NB4 (cell line): ENCODE measurements at regions not wholly inside any gene's neighbourhood (a gene's known extent, or its start where the extent isn't known, plus 50 kb on each side); places are given as distances from the start of the nearest gene placed in this dataset.
"Not testable (repeated sequence)": the region's sequence is repeated elsewhere in the genome, so short reads cannot be mapped to it uniquely, and the experiment has no call there.

Experiments
- DNase-seq: peaks from one replicate; pipeline ENCODE4 v3.0.0; 2010; ENCODE audit warnings: low read depth
- H3K4me3 ChIP-seq: one replicate; pipeline ENCODE4 v1.5.1; 2011; ENCODE audit warnings: mild to moderate bottlenecking, low read depth, low read length, moderate library complexity
- MYC ChIP-seq: IDR thresholded peaks from 2 replicates; pipeline ENCODE4 v1.6.1; 2011; ENCODE audit warnings: low read depth, low read length
- POLR2A ChIP-seq: IDR thresholded peaks from 2 replicates; pipeline ENCODE4 v1.6.1; 2011; ENCODE audit warnings: mild to moderate bottlenecking; ENCODE audit not compliant: insufficient read length; ENCODE audit errors: extremely low read depth
- TF ChIP-seq, protein P1 (sequence below): IDR thresholded peaks from 2 replicates; pipeline ENCODE4 v1.6.1; 2011; ENCODE audit warnings: low read depth, low read length
- TF ChIP-seq, protein P2 (sequence below): IDR thresholded peaks from one replicate; pipeline ENCODE4 v1.5.1; 2012; ENCODE audit warnings: low read depth, low read length

DNA sequence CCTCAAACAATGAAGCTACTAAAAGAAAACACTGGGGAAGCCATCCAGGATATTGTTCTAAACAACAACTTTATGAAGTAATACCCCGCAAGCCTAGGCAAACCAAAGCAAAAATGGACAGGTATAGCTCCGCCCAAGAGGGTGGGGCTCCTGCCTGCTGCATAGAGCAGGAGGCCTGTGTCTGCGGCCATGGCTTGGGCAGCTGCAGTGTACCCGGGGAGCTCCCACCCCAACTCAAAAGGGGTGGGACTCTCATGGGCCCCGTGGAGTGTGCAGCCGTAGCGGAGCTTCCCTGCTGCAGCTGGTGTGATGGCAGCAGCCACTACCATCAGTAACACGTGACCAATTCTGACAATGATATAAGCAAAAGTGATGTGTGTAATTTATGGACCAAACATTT lies 264.2 kb upstream of the KITLG start:
- no peak for DNase-seq
- no peak overlapping the region for H3K4me3 ChIP-seq
- TF ChIP-seq, protein P1, sequence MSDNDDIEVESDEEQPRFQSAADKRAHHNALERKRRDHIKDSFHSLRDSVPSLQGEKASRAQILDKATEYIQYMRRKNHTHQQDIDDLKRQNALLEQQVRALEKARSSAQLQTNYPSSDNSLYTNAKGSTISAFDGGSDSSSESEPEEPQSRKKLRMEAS, result no peak
- TF ChIP-seq POLR2A, result no peak
- no peak for TF ChIP-seq MYC
- TF ChIP-seq, protein P2, sequence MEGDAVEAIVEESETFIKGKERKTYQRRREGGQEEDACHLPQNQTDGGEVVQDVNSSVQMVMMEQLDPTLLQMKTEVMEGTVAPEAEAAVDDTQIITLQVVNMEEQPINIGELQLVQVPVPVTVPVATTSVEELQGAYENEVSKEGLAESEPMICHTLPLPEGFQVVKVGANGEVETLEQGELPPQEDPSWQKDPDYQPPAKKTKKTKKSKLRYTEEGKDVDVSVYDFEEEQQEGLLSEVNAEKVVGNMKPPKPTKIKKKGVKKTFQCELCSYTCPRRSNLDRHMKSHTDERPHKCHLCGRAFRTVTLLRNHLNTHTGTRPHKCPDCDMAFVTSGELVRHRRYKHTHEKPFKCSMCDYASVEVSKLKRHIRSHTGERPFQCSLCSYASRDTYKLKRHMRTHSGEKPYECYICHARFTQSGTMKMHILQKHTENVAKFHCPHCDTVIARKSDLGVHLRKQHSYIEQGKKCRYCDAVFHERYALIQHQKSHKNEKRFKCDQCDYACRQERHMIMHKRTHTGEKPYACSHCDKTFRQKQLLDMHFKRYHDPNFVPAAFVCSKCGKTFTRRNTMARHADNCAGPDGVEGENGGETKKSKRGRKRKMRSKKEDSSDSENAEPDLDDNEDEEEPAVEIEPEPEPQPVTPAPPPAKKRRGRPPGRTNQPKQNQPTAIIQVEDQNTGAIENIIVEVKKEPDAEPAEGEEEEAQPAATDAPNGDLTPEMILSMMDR, result no peak

DNA sequence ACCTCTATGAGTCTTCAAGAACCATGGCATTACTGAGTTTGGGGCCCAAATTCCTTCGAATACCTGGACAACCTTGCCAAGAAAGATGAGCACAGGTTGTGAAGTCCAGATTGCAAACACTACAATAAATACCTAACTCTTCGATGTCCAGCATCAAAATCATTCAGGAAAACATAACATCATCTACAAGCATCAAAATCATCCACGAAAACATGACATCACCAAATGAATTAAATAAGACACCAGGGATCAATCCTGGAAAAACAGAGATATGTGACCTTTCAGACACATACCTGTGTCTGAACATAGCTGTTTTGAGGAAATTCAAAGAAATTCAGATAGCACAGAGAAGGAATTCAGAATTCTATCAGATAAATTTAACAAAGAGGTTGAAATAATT lies 262.0 kb upstream of the KITLG start:
- H3K4me3 ChIP-seq, result no peak overlapping the region
- DNase-seq, result no peak
- TF ChIP-seq, protein P2, result no peak
- TF ChIP-seq POLR2A (no peak), MYC (no peak)
- TF ChIP-seq, protein P1, result no peak

DNA sequence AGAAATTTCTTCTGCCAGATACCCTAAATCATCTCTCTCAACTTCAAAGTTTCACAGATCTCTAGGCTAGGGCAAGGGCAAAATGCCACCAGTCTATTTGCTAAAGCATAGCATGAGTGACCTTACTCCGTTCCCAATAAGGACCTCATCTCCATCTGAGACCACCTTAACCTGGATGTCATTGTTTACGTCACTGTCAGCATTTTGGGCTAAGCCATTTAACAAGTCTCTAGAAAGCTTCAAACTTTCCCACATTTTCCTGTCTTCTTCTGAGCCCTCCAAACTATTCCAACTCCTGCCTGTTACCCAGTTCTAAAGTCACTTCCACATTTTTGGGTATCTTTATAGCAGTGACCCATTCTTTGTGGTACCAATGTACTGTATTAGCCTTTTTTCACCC lies 259.2 kb upstream of the KITLG start:
- TF ChIP-seq POLR2A, result no peak
- TF ChIP-seq, protein P1, result no peak
- TF ChIP-seq MYC, result no peak
- TF ChIP-seq, protein P2, result no peak
- no peak for DNase-seq

DNA sequence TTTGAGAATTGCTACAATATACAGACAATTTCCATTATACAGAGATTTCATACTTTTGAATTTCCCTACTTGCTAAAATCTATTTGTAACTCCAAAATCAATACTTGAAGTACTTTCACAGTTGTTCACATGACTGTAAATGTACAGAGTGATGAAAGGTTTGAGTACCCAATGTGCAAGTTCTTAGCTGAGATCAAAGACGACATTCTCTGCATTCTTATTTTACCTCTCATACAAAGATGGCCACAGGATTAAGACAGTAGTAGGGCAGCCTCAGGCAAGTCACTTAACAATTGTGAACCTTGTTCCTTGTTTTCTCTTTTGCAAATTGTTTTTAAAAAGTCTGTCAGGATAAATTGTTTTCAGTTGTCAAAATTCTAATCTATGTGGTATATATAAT lies 255.9 kb upstream of the KITLG start:
- TF ChIP-seq POLR2A, result no peak
- TF ChIP-seq, protein P2, result no peak
- TF ChIP-seq, protein P1, result no peak
- TF ChIP-seq MYC, result no peak
- DNase-seq, result no peak
- H3K4me3 ChIP-seq, result no peak overlapping the region

More for the DNA sequence above, 259.2 kb upstream of the KITLG start:
- H3K4me3 ChIP-seq, result no peak overlapping the region

DNA sequence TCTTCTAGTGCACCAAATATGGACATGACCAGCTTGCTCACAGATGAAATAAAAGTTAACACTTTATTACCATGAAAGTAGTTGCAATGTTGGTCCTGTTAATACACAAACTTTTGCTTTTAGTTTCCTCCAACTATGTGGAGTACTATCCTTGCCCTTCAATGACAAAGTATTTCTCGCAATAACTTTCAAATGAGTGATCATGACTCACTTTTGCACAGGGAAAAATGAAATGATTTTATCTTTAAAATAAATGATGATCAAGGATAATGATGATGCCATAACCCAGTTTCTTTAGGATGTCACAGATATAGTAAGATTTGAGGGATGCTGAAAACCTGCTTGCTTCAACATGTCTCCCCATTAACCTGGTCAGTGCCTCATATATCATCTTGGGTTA lies 254.0 kb upstream of the KITLG start:
- no peak for TF ChIP-seq POLR2A
- TF ChIP-seq, protein P1, result no peak
- TF ChIP-seq, protein P2, result no peak
- no peak for TF ChIP-seq MYC
- H3K4me3 ChIP-seq, result no peak overlapping the region
- no peak for DNase-seq

DNA sequence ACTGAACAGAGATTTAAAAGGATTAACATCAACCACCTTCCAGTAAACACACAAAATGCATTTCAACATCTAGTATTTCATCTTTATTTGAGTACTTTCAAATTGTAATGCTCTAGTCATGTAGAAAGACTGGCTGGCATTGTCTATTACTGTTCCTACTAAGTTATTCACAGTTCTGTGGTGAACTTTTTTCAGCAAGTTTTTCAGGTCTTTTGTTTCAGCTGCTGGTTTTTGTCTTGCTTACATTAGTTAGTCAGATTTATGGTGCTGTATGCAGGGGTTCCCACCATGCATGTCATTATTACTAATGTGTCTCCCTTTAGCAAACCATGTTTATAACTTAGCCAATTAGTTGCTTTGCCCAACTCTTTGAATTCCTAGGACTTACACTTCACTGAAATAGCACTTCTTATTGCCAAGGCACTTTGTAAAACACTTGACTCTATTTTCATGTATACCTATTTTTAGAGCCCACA lies 253.4 kb upstream of the KITLG start:
- DNase-seq, result no peak
- TF ChIP-seq, protein P2, result no peak
- TF ChIP-seq, protein P1, result no peak
- TF ChIP-seq MYC (no peak), POLR2A (no peak)
- H3K4me3 ChIP-seq, result no peak overlapping the region

DNA sequence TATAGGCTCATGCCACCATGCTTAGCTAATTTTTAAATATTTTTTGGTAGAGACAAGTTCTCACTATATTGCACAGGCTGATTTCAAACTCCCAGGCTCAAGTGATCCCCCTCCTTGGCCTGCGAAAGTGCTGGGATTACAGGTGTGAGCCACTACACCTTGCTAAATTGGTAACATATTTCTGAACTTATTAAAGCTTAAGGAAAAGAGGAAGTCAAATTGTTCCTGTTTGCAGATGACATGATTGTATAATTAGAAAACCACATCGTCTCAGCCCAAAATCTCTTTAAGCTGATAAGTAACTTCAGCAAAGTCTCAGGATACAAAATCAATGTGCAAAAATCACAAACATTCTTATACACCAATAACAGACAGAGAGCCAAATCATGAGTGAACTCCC lies 248.3 kb upstream of the KITLG start:
- H3K4me3 ChIP-seq, DNase-seq: not testable (repeated sequence)
